Heart left ventricle (tissue), 13 donors: ENCODE measurements at regions not wholly inside any gene's neighbourhood (a gene's known extent, or its start where the extent isn't known, plus 50 kb on each side); places are given as distances from the start of the nearest gene placed in this dataset.

ENCODE experiments used
- CTCF ChIP-seq, 12 donors: fragments of 200-600 bp; sonication (generic) in 4 of 12; IDR thresholded peaks; one replicate each; pipeline versions ENCODE4 v1.5.0 to v1.8.0; 2018 to 2022; ENCODE audit warnings: antibody characterized with exemption in 12 of 12, mild to moderate bottlenecking in 5 of 12
- POLR2A ChIP-seq, 2 donors: fragments of 450-650 bp; IDR thresholded peaks; one replicate each; pipeline ENCODE4 v1.6.1; 2017; ENCODE audit warnings: antibody characterized with exemption in 2 of 2, mild to moderate bottlenecking in 2 of 2, moderate library complexity in 2 of 2
- donor health status: ischemic (EF 13 %, LVEDD 7.1; RV severe dilation, severe dysfunction).
- donor health status: DM: no; HTN: yes; CAD: no.
- donor health status: DM: no; HTN: no; CAD: no.
- donor health status: ischemic (EF 25% LVEDD 6.9; RV normal size, moderate dysfunction).
- donor health status: ischemic (EF 25% LVEDD 5.7; RV mildly dilated, moderate dysfunction).
- donor health status: ischemic (EF 35%, LVEDD 5.7; RV mildly dilated, moderate dysfunction).
- donor health status: nonischemic (EF 11% LVEDD 7.7; RV severe dilation, severe dysfunction).
- donor health status: DM: yes; HTN: yes; CAD: no.
- donor health status: PGD.
- donor health status: ischemic (EF 29% LVEDD 5.4; RV normal size, mild dysfunction).
- donor health status: nonischemic (EF 23%, LVEDD 6.1; RV moderate dilation, normal function).

DNA sequence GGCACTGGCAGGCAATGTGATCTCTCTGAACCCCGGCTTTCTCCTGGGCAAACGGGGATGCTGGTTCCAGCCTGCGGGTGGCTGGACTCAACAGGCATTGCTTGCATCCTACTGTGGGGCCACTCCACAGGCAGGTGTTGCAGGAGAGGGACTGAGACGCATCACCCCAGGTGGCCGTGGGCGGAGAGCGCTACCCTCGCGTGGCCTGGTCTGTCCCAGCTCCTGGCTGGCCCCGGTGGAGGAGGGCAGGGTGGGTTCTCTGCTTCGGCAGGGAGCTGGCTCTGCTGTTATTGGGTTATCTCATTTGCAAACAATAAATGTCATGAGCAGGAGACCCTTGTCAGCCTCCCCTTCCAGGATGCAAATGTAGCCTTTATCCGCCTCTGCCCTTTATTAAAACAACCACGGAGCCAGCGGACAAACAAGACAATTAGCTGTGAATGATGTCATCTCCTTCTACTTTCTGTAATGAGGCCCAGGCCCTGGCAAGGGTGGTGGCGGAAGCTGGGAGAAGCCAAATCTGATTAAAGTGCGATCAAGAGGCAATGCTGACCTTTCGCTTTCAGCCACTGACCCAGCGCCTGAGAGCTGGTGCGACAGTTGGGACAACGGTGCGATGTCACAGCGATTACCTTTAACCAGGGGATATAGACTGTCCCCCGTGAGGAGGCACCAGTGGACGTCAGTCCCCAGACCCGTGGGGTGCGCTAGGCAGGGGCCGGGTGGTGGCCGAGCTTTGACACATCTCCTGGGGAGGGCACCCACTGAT lies 161.8 kb downstream of the KIF26A start:
- TF ChIP-seq POLR2A (IDR thresholded peaks at IDR 0.05) (no peak), CTCF (IDR thresholded peaks at IDR 0.05) (no peak)
